Bone marrow (tissue), 2 donors: ENCODE measurements at regions not wholly inside any gene's neighbourhood (a gene's known extent, or its start where the extent isn't known, plus 50 kb on each side); places are given as distances from the start of the nearest gene placed in this dataset.

ENCODE experiments used
- DNase-seq, 2 donors: peaks; one replicate each; lab custom pipeline; 2025; lab: John Stamatoyannopoulos, UW

DNA sequence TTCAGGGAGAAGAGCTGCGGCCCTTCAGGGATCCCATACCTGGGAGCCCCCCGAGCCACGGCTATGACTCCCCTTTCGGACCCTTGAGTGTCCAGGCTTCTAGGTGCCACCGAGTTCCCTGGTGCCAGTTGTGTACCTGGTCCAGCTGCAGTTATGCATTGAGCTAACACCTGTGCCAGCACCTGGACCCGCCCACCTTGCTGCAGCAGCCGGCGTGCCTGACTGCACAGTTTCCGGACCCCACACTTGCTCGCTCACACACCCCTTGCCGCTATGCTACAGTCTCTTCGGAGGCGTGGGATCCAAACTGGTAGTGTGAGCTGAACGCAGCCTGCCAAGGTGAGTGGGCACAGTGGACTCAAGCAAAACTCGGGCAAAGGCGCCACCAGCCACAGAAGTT lies 284.5 kb upstream of the ROBO1 start:
- DNase-seq = no peak

DNA sequence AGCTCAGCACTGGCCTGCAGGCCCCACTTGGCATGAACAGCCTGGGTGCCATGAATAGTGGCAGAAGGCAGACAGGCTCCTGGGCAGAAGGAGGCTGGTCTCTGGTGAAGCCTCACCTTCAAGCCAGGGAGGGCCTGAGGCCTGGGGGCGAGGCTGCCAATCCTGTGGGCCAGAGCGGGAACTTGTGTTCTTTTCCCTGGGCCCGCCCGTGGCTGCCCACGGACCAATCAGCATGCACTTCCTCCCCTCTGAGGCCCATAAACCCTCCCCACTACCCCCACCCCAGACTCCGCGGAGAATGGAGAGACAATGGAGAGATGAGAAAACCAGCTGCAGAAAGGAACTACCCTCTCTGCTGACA lies 283.8 kb upstream of the ROBO1 start:
- DNase-seq = no peak

DNA sequence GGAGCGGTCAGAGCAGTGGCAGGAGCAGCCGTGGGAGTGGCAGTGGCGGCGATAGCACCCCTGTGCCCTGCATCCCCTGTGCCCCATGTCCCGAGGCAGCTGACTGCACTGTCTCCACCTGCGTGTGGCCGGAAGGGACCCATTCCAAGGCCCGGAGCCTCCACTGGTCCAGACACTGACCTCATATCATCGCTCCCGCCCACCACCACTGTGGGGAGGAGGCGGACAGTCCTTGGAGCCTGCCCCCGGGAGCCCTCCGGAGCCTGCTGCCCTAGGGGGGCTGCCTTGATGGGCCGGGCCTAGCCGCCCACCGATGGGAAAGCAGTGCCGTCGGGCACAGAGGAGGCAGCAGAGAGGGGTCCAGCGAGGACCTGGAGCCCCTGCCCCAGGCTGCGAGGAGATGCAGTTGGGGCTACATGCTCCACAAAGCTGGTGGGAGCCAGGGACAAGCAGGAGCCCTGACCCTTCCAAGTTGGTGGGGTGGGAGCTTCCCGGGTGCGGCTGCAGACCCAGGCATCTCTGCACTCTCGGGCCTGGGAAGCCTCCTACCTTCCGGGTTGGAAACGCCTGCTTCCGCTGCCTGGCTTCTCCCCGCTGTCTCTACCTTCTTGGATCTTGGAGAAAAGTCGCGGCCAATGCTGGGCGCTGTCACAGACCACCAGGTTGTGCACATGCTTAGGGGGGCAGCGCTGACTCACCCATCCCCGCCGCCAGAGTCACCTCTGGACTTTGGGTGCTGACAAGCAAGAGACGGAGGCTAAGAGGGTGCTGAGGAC lies 283.2 kb upstream of the ROBO1 start:
- DNase-seq = no peak

DNA sequence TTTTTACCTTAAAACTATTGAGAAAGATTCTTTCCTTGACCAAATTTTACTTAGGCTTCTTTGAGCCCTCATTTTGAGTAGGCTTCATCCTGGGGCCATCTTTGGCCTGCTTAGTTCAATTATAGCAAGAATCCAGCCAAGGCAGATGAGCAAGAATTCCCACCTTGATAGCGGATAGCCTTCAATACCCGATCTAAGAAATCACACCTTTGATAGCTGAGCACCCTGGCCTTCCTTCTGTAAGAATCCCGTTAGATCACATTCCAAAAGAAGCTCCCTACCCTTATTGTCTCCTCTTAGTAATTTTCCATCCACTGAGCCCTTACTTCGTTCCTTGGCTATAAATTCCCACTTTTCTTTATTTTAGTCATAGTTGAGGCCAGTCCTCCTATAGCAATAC lies 275.4 kb upstream of the ROBO1 start:
- DNase-seq = no peak

DNA sequence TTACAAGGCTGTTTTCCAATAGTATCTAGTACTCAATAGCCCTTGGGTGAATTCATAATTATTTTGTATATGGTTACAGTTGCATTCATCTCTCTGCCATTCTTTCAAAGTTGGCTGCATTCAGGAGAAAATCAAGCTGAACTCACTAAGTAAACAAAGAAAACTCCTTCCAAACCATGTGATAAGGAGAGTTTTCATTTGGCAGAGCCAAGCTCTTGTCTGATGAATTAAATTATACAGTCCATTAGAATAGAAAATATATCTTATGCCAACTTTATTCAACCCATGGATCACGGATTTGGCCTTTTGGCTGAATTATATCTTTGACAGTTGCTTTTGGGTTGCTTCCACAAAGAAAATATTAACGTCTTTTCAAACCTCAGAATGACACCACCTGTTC lies 272.3 kb upstream of the ROBO1 start:
- no peak for DNase-seq

DNA sequence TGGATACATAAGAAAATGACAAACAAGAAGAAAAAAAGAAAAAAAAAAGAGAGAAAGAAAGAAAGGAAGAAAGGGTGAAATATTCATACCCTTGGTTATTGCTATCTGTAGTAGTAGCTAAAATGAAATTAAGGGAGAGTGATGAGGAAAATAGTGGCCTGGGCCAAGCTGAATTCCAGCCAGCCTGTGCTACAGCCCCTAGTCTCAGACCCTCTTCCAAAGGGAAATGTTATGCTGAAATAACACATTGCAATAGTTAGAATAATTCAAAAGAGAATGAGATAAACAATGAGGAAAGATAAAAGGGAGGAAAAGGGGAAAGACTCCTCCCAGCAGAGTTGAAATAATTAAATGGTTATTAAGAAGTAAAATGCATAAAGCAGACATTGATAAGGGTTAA lies 268.4 kb upstream of the ROBO1 start:
- no peak for DNase-seq

DNA sequence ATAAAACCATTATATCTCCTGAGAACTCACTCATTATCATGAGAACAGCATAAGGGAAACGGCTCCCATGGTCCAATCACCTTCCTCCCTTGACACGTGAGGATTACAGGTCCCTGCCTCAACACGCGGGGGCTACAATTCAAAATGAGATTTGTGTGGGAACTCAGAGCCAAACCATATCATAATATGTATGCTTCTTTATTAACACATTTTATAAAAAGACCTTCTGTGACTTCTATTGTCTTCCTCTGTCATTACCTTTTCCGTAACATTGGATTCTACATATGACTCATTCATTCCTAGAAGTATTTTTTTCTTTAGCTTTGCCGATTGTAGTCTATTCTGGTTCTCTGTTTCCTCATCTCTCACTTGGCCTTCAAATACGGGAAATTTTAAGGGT lies 267.2 kb upstream of the ROBO1 start:
- no peak for DNase-seq

DNA sequence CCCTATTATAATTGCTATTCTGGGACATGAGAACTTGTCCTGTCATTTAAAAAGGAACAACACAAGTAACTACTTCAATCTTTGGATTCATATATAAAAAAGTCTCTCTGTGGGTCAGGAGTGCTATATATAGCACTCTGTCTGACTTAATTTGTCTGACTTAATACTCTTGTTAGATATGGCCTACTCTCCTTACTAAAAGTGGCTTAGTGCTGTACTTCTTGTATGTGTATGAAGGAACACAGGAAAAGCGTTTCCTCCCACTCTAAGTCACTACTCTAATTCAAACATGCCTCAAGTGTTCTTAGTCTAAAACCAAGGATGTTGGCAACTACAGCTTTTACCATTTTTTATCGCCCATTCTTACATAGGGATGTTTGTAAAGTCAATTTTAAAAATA lies 255.2 kb upstream of the ROBO1 start:
- DNase-seq = no peak

DNA sequence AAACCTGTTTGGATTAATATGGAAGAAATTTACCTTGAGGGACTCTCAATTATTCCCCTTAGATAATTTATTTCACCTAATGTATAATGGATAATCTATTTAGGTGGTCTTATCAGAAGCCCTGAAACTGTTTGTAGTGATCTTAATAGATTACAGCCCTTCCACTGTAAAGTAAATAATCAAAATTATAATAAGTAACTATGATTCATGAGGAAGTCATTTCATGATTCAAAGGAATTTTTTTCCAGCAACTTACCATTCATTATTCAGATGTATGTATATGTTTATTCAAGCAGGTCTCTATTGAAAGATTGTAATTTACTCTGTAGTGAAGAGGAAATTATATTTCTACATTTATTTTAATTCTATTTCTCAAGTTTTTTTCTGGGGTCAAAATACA lies 250.6 kb upstream of the ROBO1 start:
- no peak for DNase-seq

DNA sequence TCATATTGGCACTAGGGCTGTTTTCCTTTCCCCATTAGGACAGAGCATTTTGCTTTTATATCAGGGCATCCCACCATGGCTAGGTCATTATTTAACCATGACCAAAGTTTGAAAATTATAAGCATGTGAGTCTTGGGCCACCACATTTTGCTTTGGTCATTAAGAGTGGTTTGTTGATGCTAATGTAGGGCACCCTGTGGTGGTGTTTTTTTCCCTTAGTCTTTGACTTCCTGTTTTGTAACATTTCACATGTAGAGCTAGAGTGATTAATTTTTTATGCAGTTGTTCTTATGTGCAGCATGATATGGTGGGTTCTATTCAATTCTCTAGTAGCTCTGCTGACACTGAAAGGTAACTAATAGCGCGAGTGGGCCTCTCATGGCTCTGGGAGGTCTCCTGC lies 249.6 kb upstream of the ROBO1 start:
- no peak for DNase-seq

DNA sequence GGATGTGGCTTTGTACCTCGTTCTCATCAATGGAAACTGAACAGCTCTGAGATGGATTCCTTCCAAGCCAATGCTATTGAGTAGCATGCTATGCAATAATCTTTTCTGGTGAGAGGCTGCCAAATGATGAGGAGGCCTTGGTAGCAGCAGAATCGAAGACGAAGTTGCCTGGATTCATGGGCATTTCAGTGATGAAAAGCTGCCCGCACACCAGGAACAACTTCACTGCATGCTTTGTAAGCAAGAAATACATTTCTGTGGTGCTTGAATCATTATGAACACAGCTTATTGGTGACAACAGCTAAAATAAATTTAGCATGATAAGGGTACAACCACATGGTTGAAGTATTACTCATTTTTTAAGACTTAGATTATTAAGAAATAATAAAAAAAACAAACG lies 246.8 kb upstream of the ROBO1 start:
- DNase-seq = no peak

DNA sequence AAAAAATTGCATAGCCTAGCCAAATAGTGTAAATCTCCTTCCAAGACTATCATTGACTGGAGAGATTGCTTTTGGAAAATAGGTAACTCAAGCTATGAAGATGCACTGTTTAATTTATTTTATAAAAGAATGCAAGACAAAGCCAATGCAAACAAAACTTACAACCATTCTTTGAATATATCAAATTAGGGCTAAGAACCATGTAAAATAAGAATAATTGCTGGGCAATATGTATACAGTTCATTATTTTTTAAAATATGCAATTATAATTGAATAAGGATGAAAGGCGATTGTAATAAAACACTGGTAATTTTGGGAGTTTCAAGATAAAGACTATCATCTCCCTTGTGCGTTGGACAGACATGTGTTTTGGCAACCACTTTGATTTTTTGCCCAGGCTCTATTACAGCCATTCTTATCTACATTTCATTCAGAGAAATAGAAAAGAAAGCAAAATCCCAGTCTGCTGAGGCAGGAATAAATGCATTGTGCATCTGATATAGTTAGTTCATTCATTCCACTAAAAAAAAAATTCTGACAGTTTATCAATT lies 242.3 kb upstream of the ROBO1 start:
- no peak for DNase-seq

DNA sequence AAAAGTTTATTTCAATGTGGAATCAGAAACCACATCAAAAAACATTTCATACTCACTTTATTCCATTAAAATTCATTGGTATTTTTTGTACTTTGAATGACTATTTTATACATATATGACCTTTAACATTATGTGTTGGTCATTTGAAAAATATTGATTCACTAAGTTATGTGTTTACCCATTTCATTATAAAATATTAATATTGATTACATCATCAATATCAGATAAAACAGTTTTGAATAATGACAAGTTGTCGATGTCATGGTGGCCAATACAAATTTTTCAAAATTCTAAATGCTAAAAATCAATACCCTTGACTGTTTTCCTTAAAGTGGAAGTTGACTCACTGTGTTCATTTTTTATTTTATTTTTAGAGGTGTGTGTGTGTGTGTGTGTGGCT lies 239.7 kb upstream of the ROBO1 start:
- no peak for DNase-seq

DNA sequence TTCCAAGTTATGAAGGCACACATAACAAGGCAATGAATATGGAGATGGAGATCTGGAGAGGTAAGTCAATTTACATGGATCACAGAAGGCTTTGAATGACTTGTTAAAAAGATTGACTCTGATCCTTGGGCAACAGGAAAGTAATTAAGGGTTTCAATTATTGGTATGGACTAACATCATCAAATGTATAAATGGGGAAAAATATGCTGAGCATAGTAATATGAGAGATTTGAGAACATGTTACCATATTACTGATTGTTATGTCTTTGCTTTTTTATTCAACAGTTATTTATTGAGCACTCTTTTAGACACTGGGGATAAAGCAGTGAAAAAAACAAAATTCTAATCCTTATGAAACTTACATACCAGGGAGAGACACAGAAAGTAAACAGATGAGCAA lies 238.5 kb upstream of the ROBO1 start:
- no peak for DNase-seq

DNA sequence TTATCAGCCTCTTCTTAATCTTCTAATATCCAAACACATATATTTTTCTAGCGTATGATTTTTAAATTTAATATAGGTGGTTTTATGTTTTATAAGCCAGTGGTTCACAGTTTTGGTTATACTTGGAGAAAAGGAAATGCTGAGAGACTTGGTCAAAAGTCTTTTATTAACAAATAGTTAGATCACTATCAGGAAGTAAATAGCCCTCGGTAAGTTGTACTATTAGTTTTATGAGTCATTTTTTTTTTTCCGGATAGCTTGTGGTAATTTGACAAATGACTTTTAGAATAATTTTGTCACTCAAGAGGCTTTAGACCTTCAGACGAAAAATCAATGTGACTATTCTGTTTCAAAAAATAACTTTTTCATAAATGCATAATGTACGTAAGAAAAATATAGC lies 232.2 kb upstream of the ROBO1 start:
- DNase-seq = no peak

DNA sequence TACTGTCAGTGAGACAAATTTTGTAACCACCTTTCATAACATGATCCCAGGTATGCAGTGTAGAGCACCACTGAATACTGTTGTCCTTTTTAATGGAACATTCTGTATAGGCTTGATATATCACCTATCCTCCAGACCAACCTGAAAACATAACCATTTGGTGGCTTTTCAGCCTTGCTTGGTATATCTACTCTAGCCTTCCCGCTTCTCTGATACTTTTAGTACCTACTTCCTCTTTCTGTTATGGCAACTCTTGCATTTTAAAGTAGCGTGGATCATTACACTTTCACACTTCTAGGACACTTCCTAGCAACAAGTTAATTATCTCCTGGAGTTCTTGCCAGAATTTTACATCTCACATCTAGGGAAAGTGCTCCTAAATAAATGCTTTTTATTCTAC lies 226.6 kb upstream of the ROBO1 start:
- DNase-seq = no peak

DNA sequence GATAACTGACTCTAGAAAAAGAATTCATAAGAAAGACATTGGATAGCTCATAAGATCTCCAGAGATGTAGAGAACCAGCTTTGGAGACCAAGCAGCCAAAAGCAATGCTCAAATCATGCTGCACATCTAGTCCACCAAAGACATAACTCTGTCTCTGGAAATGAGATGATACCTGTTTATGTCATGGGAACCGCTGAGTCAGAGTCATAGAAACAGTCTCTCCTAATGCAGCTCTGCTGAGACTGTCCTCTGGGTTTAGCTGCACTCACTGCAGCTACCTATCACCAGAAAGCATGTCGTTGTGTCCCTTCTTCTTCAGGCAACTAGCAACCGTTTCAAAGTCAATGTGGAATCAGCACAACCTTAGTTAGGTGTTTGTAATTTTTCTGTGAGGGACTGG lies 218.5 kb upstream of the ROBO1 start:
- DNase-seq = no peak

DNA sequence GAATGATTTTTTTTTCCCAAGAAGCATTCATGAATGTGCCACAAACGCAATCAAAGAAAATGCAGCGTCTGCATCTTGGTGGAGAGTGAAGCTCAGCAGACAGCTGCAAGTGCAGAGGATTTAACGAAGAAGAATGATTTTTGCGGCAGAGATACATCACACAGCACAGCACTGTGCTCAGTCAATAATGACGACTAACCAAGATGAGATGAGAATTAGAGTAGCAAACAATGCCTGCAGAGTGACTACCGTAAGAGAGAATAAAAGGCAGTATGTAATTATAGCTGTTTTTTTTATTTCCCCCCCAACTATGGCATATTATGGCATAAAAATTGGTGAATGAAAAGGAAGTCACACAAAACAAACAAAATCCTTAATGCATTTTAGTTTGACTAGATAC lies 218.0 kb upstream of the ROBO1 start:
- no peak for DNase-seq

DNA sequence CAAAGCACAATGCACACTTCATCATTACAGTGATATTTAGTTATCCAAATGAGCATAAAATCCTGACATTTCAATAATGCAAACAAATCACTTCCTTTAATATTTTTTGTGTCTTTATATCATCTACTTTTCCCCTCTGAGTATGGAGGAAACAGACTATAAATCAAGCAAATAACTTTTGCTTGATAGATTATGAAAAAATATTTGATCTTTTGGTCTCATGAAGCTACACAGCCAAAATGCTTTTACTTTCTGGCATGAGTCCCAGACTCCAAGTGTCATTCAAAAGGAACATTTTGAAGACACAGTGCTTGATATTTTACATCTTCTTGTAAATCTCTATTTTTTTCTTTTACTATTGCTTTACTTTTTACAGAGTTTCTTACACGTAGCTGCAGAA lies 215.3 kb upstream of the ROBO1 start:
- no peak for DNase-seq

DNA sequence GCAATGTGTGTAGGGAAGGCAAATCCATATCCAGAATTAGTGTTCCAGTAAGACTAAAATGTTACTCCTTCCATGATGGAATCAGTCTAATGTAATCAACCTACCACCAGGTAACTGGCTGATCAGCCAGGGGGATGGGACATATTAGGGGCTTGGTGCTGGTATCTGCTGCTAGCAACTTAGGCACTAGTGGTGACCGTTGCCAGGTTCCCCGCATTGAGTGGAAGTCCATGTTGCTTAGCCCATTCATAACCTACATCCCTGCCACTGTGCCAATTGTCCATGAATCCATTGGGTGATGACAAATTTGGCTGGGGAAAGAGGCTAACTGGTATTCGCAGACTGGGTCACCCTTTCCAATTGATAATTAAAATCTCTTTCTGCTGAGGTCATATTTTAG lies 212.2 kb upstream of the ROBO1 start:
- no peak for DNase-seq

DNA sequence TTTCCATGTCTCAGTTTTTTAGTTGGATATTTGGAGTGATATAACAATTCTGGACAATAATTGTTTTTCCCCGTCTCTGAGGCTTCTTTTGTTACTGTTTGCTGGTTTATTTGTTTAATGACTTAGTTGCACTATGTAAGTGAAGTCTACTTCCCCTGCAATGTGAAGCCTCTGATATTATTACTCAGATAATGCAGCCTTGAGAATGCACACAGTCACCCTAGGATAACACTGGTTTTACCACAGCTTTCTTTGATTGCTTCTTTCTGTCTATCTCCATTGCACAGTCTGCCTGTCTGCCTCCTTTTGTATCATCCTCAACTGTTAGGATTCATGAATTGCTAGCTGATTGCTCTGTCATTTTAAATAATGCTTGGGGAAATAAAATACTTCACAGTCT lies 208.7 kb upstream of the ROBO1 start:
- DNase-seq = no peak

DNA sequence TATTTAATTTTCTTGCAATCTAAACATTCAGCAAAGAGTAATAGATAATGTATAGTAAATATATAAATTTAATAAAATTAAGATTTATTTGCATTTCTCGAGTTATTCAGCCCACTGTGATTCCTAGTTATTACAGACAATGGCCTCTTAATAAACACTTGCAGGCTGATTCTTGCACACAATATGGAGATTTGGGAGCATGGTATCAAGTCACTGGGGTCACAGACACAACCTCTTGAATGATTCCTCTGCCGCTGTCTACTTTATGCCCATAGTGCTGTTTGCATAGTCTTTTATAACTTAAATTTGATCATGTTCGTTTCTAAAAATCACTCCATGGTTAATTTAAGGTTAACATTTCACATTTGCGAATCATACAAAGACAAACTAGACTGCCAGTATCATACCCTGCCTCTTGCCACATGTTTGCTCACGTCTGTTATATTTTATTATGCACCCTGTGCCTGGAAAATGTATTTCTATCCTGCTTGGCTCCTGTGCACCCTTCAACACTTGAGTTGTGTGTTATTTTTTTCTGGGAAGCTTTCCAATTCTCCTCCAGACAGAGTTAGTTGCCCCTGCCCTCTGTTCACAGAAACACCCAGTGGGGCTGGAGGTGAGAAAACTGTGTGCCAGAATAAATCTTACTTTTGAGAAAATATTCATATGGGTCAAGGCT lies 206.3 kb upstream of the ROBO1 start:
- DNase-seq = no peak

DNA sequence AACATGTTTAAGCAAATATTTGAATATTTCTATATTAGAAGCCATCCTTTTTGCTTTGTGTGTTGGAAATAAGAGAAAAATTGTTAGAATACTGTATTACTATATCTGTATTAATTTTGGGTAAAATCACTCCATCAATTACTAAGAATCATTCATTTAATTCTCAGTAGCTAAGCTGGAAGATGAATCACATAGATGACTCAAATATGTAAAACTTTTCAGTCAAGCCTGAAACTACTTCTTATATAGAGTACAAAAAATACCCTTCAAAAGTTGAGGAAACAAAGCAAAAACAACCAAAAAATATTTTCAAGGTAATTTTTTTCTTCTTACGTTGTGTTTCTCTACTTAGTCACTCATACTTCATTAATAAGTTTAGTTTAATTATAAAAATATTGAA lies 205.7 kb upstream of the ROBO1 start:
- DNase-seq = no peak

DNA sequence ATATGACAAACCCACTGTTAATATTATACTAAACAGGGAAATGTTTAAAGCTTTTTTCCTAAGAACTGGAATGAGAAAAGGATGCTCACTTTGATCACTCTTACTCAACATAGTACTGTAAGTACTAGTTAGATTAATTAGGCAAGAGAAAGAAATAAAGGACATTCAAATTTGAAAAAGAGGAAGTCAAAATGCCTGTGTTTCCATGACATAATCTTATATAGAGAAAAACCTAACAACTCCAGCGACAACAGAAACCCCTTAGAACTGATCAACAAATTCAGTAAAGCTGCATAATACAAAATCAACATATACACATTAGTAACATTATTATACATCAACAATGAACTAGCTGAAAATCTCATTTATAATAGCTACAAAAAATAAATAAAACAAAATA lies 200.6 kb upstream of the ROBO1 start:
- DNase-seq = no peak
